GM12878 (cell line): ENCODE measurements at regions not wholly inside any gene's neighbourhood (a gene's known extent, or its start where the extent isn't known, plus 50 kb on each side); places are given as distances from the start of the nearest gene placed in this dataset.

Experiments
- ATAC-seq: fragments of 200-7000 bp; cut with Tn5 transposase; 3 replicates; pipeline ENCODE4 v1.9.1; 2020; ENCODE audit warnings: mild to moderate bottlenecking, moderate library complexity
- BruUV-seq: library from RNA; stranded (reverse); fragments of 400-500 nt; replicated peaks from 2 replicates; lab custom pipeline; 2021; lab: Mats Ljungman, UMichigan
- CTCF ChIA-PET: fragments of 300-600 bp; sonication (Branson Sonifier 250); formaldehyde crosslinking; extraction: SDS; loops from one replicate; lab custom pipeline; 2021; ENCODE audit warnings: inconsistent platforms; lab: Yijun Ruan, JAX
- POLR2A ChIA-PET: fragments of 350-600 bp; formaldehyde crosslinking; extraction: SDS; loops from one replicate; lab custom pipeline; 2021; ENCODE audit warnings: inconsistent platforms; lab: Charles Lee
- RAD21 ChIA-PET: fragments of 300-600 bp; sonication (Branson Sonifier 250); formaldehyde crosslinking; loops from one replicate; lab custom pipeline; 2023; ENCODE audit warnings: antibody characterized with exemption; ENCODE audit not compliant: unreplicated experiment; lab: Charles Lee
- SMC1A ChIA-PET: fragments of 300-600 bp; sonication (Branson Sonifier 250); formaldehyde crosslinking; loops from one replicate; lab custom pipeline; 2023; ENCODE audit not compliant: unreplicated experiment, uncharacterized antibody; lab: Charles Lee
- DNase-seq: peaks from one replicate; pipeline ENCODE4 v3.0.0-alpha.2; 2011; ENCODE audit warnings: low read depth, low spot score
- FAIRE-seq: peaks from 3 replicates; lab custom pipeline; 2011; peaks lifted over from hg19 to GRCh38; lab: Jason Lieb, UNC
- H2AFZ ChIP-seq: 2 replicates; pipeline ENCODE4 v1.6.0; 2011; ENCODE audit warnings: low read depth, low read length, control low read depth; ENCODE audit not compliant: control insufficient read depth
- H3K27ac ChIP-seq: 2 replicates; pipeline ENCODE4 v1.5.1; 2011; ENCODE audit warnings: control low read depth; ENCODE audit not compliant: control insufficient read depth, insufficient read depth
- H3K27me3 ChIP-seq, 2 experiments: replicated peaks in 1 of 2; 2 replicates each; pipeline versions ENCODE4 v1.6.0 to v1.6.1; 2011; ENCODE audit warnings: low read length in 1 of 2; ENCODE audit not compliant: control insufficient read depth in 2 of 2, insufficient read depth in 2 of 2
- H3K36me3 ChIP-seq, 2 experiments: 2 replicates each; pipeline ENCODE4 v1.5.1; 2011; ENCODE audit warnings: low read length in 1 of 2; ENCODE audit not compliant: control insufficient read depth in 2 of 2, insufficient read depth in 2 of 2
- H3K4me1 ChIP-seq: 2 replicates; pipeline ENCODE4 v1.6.1; 2011; ENCODE audit warnings: mild to moderate bottlenecking, low read length, moderate library complexity, mixed read lengths; ENCODE audit not compliant: control insufficient read depth, insufficient read depth
- H3K4me2 ChIP-seq: 2 replicates; pipeline ENCODE4 v1.6.0; 2011; ENCODE audit warnings: control low read depth; ENCODE audit not compliant: control insufficient read depth, insufficient read depth
- H3K4me3 ChIP-seq: fragments of 200-600 bp; sonication (generic); 2 replicates; pipeline ENCODE4 v1.5.1; 2016
- H3K79me2 ChIP-seq: 2 replicates; pipeline ENCODE4 v1.6.0; 2011; ENCODE audit warnings: low read length; ENCODE audit not compliant: control insufficient read depth, insufficient read depth
- H3K9ac ChIP-seq: 2 replicates; pipeline ENCODE4 v1.8.0; 2011; ENCODE audit warnings: low read length, control low read depth, mixed read lengths; ENCODE audit not compliant: control insufficient read depth, insufficient read depth
- H3K9me3 ChIP-seq: replicated peaks from 3 replicates; pipeline ENCODE4 v1.5.1; 2011; ENCODE audit warnings: mild to moderate bottlenecking, low read length; ENCODE audit not compliant: control insufficient read depth, insufficient read depth
- H4K20me1 ChIP-seq: 2 replicates; pipeline ENCODE4 v1.6.0; 2011; ENCODE audit not compliant: control insufficient read depth, insufficient read depth
- FOXM1 ChIP-seq: IDR thresholded peaks from 2 replicates; pipeline ENCODE4 v1.6.1; 2012; ENCODE audit warnings: low read depth, mild to moderate bottlenecking, inconsistent platforms, low read length, moderate library complexity
- GABPA ChIP-seq: IDR thresholded peaks from 2 replicates; pipeline ENCODE4 v1.6.1; 2014; ENCODE audit warnings: antibody characterized with exemption, low read depth, mild to moderate bottlenecking, inconsistent platforms
- JUND ChIP-seq: IDR thresholded peaks from 2 replicates; pipeline ENCODE4 v1.6.1; 2012; ENCODE audit warnings: low read depth, mild to moderate bottlenecking, low read length, improper control_type of control experiment, moderate library complexity
- MEF2B ChIP-seq: fragments of 450-650 bp; IDR thresholded peaks from 2 replicates; pipeline ENCODE4 v1.6.1; 2018; ENCODE audit warnings: mild to moderate bottlenecking, moderate library complexity; ENCODE audit not compliant: partially characterized antibody, poor library complexity, severe bottlenecking
- NFIC ChIP-seq: IDR thresholded peaks from 2 replicates; pipeline ENCODE4 v1.6.1; 2012; ENCODE audit warnings: low read depth, mild to moderate bottlenecking, inconsistent platforms, low read length, moderate library complexity
- PKNOX1 ChIP-seq: fragments of 450-650 bp; IDR thresholded peaks from 2 replicates; pipeline ENCODE4 v1.6.1; 2016; ENCODE audit warnings: mild to moderate bottlenecking
- RB1 ChIP-seq: fragments of 450-650 bp; formaldehyde crosslinking; IDR thresholded peaks from 2 replicates; pipeline ENCODE4 v1.6.1; 2017; ENCODE audit warnings: mild to moderate bottlenecking, borderline replicate concordance
- RELA ChIP-seq: fragments of 450-650 bp; IDR thresholded peaks from 2 replicates; pipeline ENCODE4 v1.8.0; 2014; ENCODE audit warnings: borderline replicate concordance; ENCODE audit not compliant: partially characterized antibody
- TARDBP ChIP-seq: IDR thresholded peaks from 2 replicates; pipeline ENCODE4 v1.6.1; 2016; ENCODE audit warnings: borderline replicate concordance
- ZNF217 ChIP-seq: fragments of 450-650 bp; IDR thresholded peaks from 2 replicates; pipeline ENCODE4 v1.6.1; 2017; ENCODE audit warnings: antibody characterized with exemption, mild to moderate bottlenecking
- WGBS: methylation state at CpG from one replicate; pipeline ENCODE4 v1.1.6; 2016; ENCODE audit warnings: low lambda C conversion rate; ENCODE audit not compliant: insufficient replicate concordance, insufficient coverage; ENCODE audit errors: missing lambda C conversion rate; 5-methylcytosine and 5-hydroxymethylcytosine counted together
- in situ Hi-C: fragments of 300-500 bp; cut with MboI; formaldehyde crosslinking; loops from 9 replicates; pipeline ENCODE4 v1.14.3; 2018; ENCODE audit warnings: mixed read lengths
- intact Hi-C: fragments of 100-400 bp; cut with micrococcal nuclease; formaldehyde crosslinking; loops from one replicate; pipeline ENCODE4 v1.14.2; 2022; ENCODE audit not compliant: unreplicated experiment
- TF ChIP-seq, protein P1 (sequence below): IDR thresholded peaks from 2 replicates; pipeline ENCODE4 v1.6.1; 2012; ENCODE audit warnings: mild to moderate bottlenecking, low read depth, low read length

GRCh38 chr17:5669191-5669590 is 84.9 kb upstream of the NLRP1 start:
- no peak for TF ChIP-seq TARDBP
- TF ChIP-seq, protein P1, sequence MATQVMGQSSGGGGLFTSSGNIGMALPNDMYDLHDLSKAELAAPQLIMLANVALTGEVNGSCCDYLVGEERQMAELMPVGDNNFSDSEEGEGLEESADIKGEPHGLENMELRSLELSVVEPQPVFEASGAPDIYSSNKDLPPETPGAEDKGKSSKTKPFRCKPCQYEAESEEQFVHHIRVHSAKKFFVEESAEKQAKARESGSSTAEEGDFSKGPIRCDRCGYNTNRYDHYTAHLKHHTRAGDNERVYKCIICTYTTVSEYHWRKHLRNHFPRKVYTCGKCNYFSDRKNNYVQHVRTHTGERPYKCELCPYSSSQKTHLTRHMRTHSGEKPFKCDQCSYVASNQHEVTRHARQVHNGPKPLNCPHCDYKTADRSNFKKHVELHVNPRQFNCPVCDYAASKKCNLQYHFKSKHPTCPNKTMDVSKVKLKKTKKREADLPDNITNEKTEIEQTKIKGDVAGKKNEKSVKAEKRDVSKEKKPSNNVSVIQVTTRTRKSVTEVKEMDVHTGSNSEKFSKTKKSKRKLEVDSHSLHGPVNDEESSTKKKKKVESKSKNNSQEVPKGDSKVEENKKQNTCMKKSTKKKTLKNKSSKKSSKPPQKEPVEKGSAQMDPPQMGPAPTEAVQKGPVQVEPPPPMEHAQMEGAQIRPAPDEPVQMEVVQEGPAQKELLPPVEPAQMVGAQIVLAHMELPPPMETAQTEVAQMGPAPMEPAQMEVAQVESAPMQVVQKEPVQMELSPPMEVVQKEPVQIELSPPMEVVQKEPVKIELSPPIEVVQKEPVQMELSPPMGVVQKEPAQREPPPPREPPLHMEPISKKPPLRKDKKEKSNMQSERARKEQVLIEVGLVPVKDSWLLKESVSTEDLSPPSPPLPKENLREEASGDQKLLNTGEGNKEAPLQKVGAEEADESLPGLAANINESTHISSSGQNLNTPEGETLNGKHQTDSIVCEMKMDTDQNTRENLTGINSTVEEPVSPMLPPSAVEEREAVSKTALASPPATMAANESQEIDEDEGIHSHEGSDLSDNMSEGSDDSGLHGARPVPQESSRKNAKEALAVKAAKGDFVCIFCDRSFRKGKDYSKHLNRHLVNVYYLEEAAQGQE, result no peak
- TF ChIP-seq GABPA, result no peak
- Histone ChIP-seq H4K20me1 (no peaks in the 10 kb centered on the region), H3K4me2 (no peak overlapping the region), H3K36me3 (no peaks in the 10 kb centered on the region), H3K9me3 (no peaks in the 10 kb centered on the region), H3K4me3 (no peak overlapping the region), H3K4me1 (peaks cover 4% of the 10 kb centered on the region; the same call in 1 of the 2 replicates), H3K27me3 (peaks cover 0 to 4% of the 10 kb centered on the region in 2 experiments; a peak in 1 of 4 replicates), H3K27ac (no peak overlapping the region), H2AFZ (no peak overlapping the region), H3K79me2 (no peaks in the 10 kb centered on the region), H3K9ac (no peak overlapping the region)
- intact Hi-C loops (no loop called here), in situ Hi-C loops (no loop called here)
- FAIRE-seq (no peak), ATAC-seq (no peak), DNase-seq (no peak)
- ChIA-PET RAD21 (no interaction called here), CTCF (no interaction called here), SMC1A (interaction anchor here (0.5 kb wide), 1 partner anchor 85 kb away, joined by 3 read pairs; no protein-coding TSS in a partner anchor), POLR2A (no interaction called here)
- WGBS, result 25% methylated on average over 5 of the region's 5 CpGs
- BruUV-seq, result no TSS peak

DNA sequence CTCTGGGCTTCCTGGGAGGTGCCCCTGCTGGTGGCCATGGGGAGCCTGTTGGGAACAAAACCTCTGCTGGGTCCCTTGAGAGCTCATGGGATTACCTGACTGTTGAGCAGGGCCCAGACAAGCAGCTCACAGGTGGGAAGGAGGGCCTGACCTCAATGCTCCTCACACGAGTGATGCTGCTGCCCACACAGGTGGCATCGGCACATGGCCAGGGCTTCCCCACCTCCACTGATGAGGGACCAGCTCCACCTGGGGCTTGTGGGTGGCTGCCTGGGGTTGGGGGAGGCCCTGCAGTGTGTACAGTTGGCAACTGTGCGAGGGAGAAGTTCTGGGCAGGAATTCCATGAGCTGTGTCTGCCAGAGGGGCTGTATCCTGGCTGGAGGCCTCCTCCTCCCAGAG is 87.8 kb upstream of the NLRP1 start:
- DNase-seq, result no peak
- no peaks in the 10 kb centered on the region for H3K79me2 ChIP-seq
- H3K9me3 ChIP-seq, result no peaks in the 10 kb centered on the region
- H3K36me3 ChIP-seq, result no peaks in the 10 kb centered on the region
- in situ Hi-C loops (no loop called here), intact Hi-C loops (no loop called here)
- no peak overlapping the region for H3K27ac ChIP-seq
- H3K9ac ChIP-seq, result no peak overlapping the region
- ChIA-PET RAD21 (no interaction called here), CTCF (interaction anchor here (0.7 kb wide), 2 partner anchors 18 to 84 kb away, joined by 3 read pairs; no protein-coding TSS in a partner anchor), SMC1A (no interaction called here), POLR2A (no interaction called here)
- no peak overlapping the region for H3K4me2 ChIP-seq
- WGBS, result 47% methylated on average over 3 of the region's 3 CpGs
- ATAC-seq, result no peak
- peaks cover 0 to 4% of the 10 kb centered on the region in 2 experiments; a peak in 1 of 4 replicates for H3K27me3 ChIP-seq
- H3K4me3 ChIP-seq, result no peak overlapping the region
- H2AFZ ChIP-seq, result no peak overlapping the region
- FAIRE-seq, result no peak
- peaks cover 4% of the 10 kb centered on the region; the same call in 1 of the 2 replicates for H3K4me1 ChIP-seq
- no TSS peak for BruUV-seq
- no peak for TF ChIP-seq JUND
- TF ChIP-seq NFIC, result no peak
- no peak for TF ChIP-seq MEF2B
- no peak for TF ChIP-seq PKNOX1
- no peak for TF ChIP-seq RELA
- TF ChIP-seq ZNF217, result no peak
- TF ChIP-seq RB1, result no peak
- no peak for TF ChIP-seq FOXM1
- no peaks in the 10 kb centered on the region for H4K20me1 ChIP-seq
